RWPE2 (cell line): ENCODE measurements at regions not wholly inside any gene's neighbourhood (a gene's known extent, or its start where the extent isn't known, plus 50 kb on each side); places are given as distances from the start of the nearest gene placed in this dataset.

Source experiments
- ATAC-seq: fragments of 200-7000 bp; cut with Tn5 transposase; 3 replicates; pipeline ENCODE4 v1.9.1; 2021; ENCODE audit warnings: low read depth
- DNase-seq: peaks from one replicate; pipeline ENCODE4 v3.0.0-alpha.2; 2020; ENCODE audit warnings: low spot score
- H3K27ac ChIP-seq: fragments of 450-650 bp; 2 replicates; pipeline ENCODE4 v1.5.1; 2017; ENCODE audit warnings: mild to moderate bottlenecking; ENCODE audit not compliant: poor library complexity, severe bottlenecking
- H3K27me3 ChIP-seq: fragments of 250-450 bp; sonication (Bioruptor Pico); 2 replicates; pipeline ENCODE4 v1.5.1; 2021; ENCODE audit warnings: mild to moderate bottlenecking, moderate library complexity; ENCODE audit not compliant: insufficient read depth, poor library complexity, severe bottlenecking
- H3K36me3 ChIP-seq: fragments of 250-450 bp; sonication (Bioruptor Pico); 2 replicates; pipeline ENCODE4 v1.5.1; 2020; ENCODE audit warnings: low read depth, mild to moderate bottlenecking, moderate library complexity
- H3K4me1 ChIP-seq: fragments of 250-450 bp; sonication (Bioruptor Pico); 2 replicates; pipeline ENCODE4 v1.5.1; 2021; ENCODE audit warnings: mild to moderate bottlenecking, moderate library complexity; ENCODE audit not compliant: insufficient read depth, poor library complexity, severe bottlenecking
- H3K4me3 ChIP-seq: fragments of 250-450 bp; sonication (Bioruptor Pico); 2 replicates; pipeline ENCODE4 v1.5.1; 2021; ENCODE audit warnings: mild to moderate bottlenecking, moderate library complexity; ENCODE audit not compliant: severe bottlenecking
- H3K9me3 ChIP-seq: fragments of 250-450 bp; sonication (Bioruptor Pico); 2 replicates; pipeline ENCODE4 v1.5.1; 2021; ENCODE audit warnings: mild to moderate bottlenecking, moderate library complexity; ENCODE audit not compliant: severe bottlenecking
- CTCF ChIP-seq: fragments of 450-650 bp; IDR thresholded peaks from one replicate; pipeline ENCODE4 v1.5.1; 2017; ENCODE audit warnings: mild to moderate bottlenecking, moderate library complexity; ENCODE audit not compliant: poor library complexity, severe bottlenecking

- no peaks in the 10 kb centered on the region for H3K27me3 ChIP-seq
- no peaks in the 10 kb centered on the region for H3K36me3 ChIP-seq
- no peak for ATAC-seq
- DNase-seq, result no peak
- H3K27ac ChIP-seq, result no peak overlapping the region
- no peaks in the 10 kb centered on the region for H3K9me3 ChIP-seq
- H3K4me1 ChIP-seq, result no peaks in the 10 kb centered on the region
- no peak overlapping the region for H3K4me3 ChIP-seq
- no peak for TF ChIP-seq CTCF
Measured at GRCh38 chr9:1606253-1606652, 408.9 kb upstream of the SMARCA2 start.

GRCh38 chr9:1612886-1613285, 402.3 kb upstream of the SMARCA2 start:
- H3K27ac ChIP-seq, result no peak overlapping the region
- H3K36me3 ChIP-seq, result no peaks in the 10 kb centered on the region
- no peak overlapping the region for H3K4me3 ChIP-seq
- DNase-seq (no peak), ATAC-seq (peak; percentile 63)
- H3K4me1 ChIP-seq, result peaks cover 10% of the 10 kb centered on the region
- H3K27me3 ChIP-seq, result no peaks in the 10 kb centered on the region
- H3K9me3 ChIP-seq, result no peaks in the 10 kb centered on the region
- no peak for TF ChIP-seq CTCF

- ATAC-seq (no peak), DNase-seq (no peak)
- Histone ChIP-seq H3K4me3 (no peak overlapping the region), H3K27ac (no peak overlapping the region), H3K36me3 (no peaks in the 10 kb centered on the region), H3K9me3 (no peaks in the 10 kb centered on the region), H3K4me1 (peaks cover 9% of the 10 kb centered on the region), H3K27me3 (no peaks in the 10 kb centered on the region)
- no peak for TF ChIP-seq CTCF
Measured at GRCh38 chr9:1617419-1617818, 397.7 kb upstream of the SMARCA2 start.

GRCh38 chr9:1619915-1620710, 395.0 kb upstream of the SMARCA2 start:
- H3K4me1 ChIP-seq, result no peaks in the 10 kb centered on the region
- ATAC-seq, result no peak; the same call in 2 of the 3 replicates
- peak; percentile 76 for TF ChIP-seq CTCF

GRCh38 chr9:1637401-1637800, 377.7 kb upstream of the SMARCA2 start:
- DNase-seq, result no peak
- Histone ChIP-seq H3K4me1 (no peaks in the 10 kb centered on the region), H3K27me3 (no peaks in the 10 kb centered on the region), H3K36me3 (no peaks in the 10 kb centered on the region), H3K27ac (no peak overlapping the region), H3K9me3 (no peaks in the 10 kb centered on the region), H3K4me3 (no peak overlapping the region)
- no peak for ATAC-seq
- TF ChIP-seq CTCF, result no peak

More at GRCh38 chr9:1619915-1620710, 395.0 kb upstream of the SMARCA2 start:
- no peak for DNase-seq
- H3K9me3 ChIP-seq, result no peaks in the 10 kb centered on the region
- H3K27me3 ChIP-seq, result no peaks in the 10 kb centered on the region
- H3K36me3 ChIP-seq, result no peaks in the 10 kb centered on the region
- no peak overlapping the region for H3K27ac ChIP-seq
- no peak overlapping the region for H3K4me3 ChIP-seq
